ENCODE measurements at regions not wholly inside any gene's neighbourhood (a gene's known extent, or its start where the extent isn't known, plus 50 kb on each side); places are given as distances from the start of the nearest gene placed in this dataset.

- ChIA-PET POLR2A (no interaction called here), CTCF (no interaction called here)
- Histone ChIP-seq H3K4me3 (ENCODE audit: control extremely low read depth in 1 of 5, extremely low read depth in 1 of 5, insufficient read depth in 1 of 5, low read depth in 2 of 5, low read length in 4 of 5) (no peak overlapping the region), H4K20me1 (ENCODE audit: control insufficient read depth, insufficient read depth, low read length, poor library complexity, severe bottlenecking) (no peaks in the 10 kb centered on the region), H3K4me2 (replicated peaks; ENCODE audit: low read depth, low read length, poor library complexity, severe bottlenecking) (no peak overlapping the region), H3K36me3 (replicated peaks in 1 of 2; ENCODE audit: control extremely low read depth in 1 of 2, control insufficient read depth in 1 of 2, extremely low read depth in 1 of 2, insufficient read depth in 2 of 2, low read length in 1 of 2) (no peaks in the 10 kb centered on the region), H3K79me2 (ENCODE audit: control insufficient read depth, insufficient read depth, low read length) (no peaks in the 10 kb centered on the region), H3K9ac (ENCODE audit: low read length) (no peak overlapping the region), H3K9me3 (ENCODE audit: control extremely low read depth in 1 of 3, control insufficient read depth in 2 of 3, insufficient read depth in 1 of 3, low read length in 2 of 3) (peaks cover 0 to 2% (median 0%) of the 10 kb centered on the region in 3 donors), H2AFZ (ENCODE audit: insufficient read depth, low read depth, low read length, poor library complexity, severe bottlenecking) (no peak overlapping the region), H3K4me1 (ENCODE audit: control insufficient read depth in 2 of 2, insufficient read depth in 2 of 2, low read length in 2 of 2) (no peaks in the 10 kb centered on the region), H3K27ac (ENCODE audit: low read length in 2 of 2) (no peak overlapping the region), H3K27me3 (replicated peaks in 1 of 4; ENCODE audit: control extremely low read depth in 1 of 4, control insufficient read depth in 3 of 4, insufficient read depth in 4 of 4, low read length in 3 of 4) (peaks cover 0 to 5% (median 0%) of the 10 kb centered on the region in 4 experiments)
- DNase-seq, result no peak
- TF ChIP-seq CTCF (IDR thresholded peaks at IDR 0.05) (no peak), EZH2 (IDR thresholded peaks at IDR 0.05; ENCODE audit: borderline replicate concordance, insufficient read depth, low read depth, low read length, poor library complexity, severe bottlenecking) (no peak)
- Mint-ChIP-seq H3K27me3 (peaks cover 6% of the 10 kb centered on the region), H3K4me1 (no peaks in the 10 kb centered on the region), H3K27ac (no peak overlapping the region), H3K4me3 (no peak overlapping the region), H3K9me3 (ENCODE audit: insufficient read depth) (peaks cover 5% of the 10 kb centered on the region)
- 90% methylated on average over 4 of the region's 4 CpGs for WGBS (ENCODE audit: insufficient coverage)
- intact Hi-C loops (cut with micrococcal nuclease), result no loop called here
- no peak for ATAC-seq (ENCODE audit: low read depth)
Measured at GRCh38 chr9:88732128-88732527, 197.2 kb downstream of the NXNL2 start.

GRCh38 chr9:88733651-88734421 is 198.9 kb downstream of the NXNL2 start:
- ChIA-PET CTCF (no interaction called here), POLR2A (no interaction called here)
- no peak overlapping the region for H3K4me3 Mint-ChIP-seq
- Histone ChIP-seq H3K27me3 (replicated peaks in 1 of 4; ENCODE audit: control extremely low read depth in 1 of 4, control insufficient read depth in 3 of 4, insufficient read depth in 4 of 4, low read length in 3 of 4) (peaks cover 0 to 5% (median 1%) of the 10 kb centered on the region in 4 experiments), H3K79me2 (ENCODE audit: control insufficient read depth, insufficient read depth, low read length) (no peaks in the 10 kb centered on the region), H3K9ac (ENCODE audit: low read length) (no peak overlapping the region), H3K4me3 (ENCODE audit: control extremely low read depth in 1 of 5, extremely low read depth in 1 of 5, insufficient read depth in 1 of 5, low read depth in 2 of 5, low read length in 4 of 5) (no peak overlapping the region), H4K20me1 (ENCODE audit: control insufficient read depth, insufficient read depth, low read length, poor library complexity, severe bottlenecking) (no peaks in the 10 kb centered on the region), H3K4me2 (replicated peaks; ENCODE audit: low read depth, low read length, poor library complexity, severe bottlenecking) (no peak overlapping the region), H3K27ac (ENCODE audit: low read length in 2 of 2) (no peak overlapping the region), H2AFZ (ENCODE audit: insufficient read depth, low read depth, low read length, poor library complexity, severe bottlenecking) (no peak overlapping the region), H3K9me3 (ENCODE audit: control extremely low read depth in 1 of 3, control insufficient read depth in 2 of 3, insufficient read depth in 1 of 3, low read length in 2 of 3) (peaks cover 0 to 3% (median 0%) of the 10 kb centered on the region in 3 donors), H3K4me1 (ENCODE audit: control insufficient read depth in 2 of 2, insufficient read depth in 2 of 2, low read length in 2 of 2) (no peaks in the 10 kb centered on the region), H3K36me3 (replicated peaks in 1 of 2; ENCODE audit: control extremely low read depth in 1 of 2, control insufficient read depth in 1 of 2, extremely low read depth in 1 of 2, insufficient read depth in 2 of 2, low read length in 1 of 2) (no peaks in the 10 kb centered on the region)
- no peaks in the 10 kb centered on the region for H3K4me1 Mint-ChIP-seq
- 86% methylated on average over 5 of the region's 8 CpGs for WGBS (ENCODE audit: insufficient coverage)
- intact Hi-C loops (cut with micrococcal nuclease), result no loop called here
- H3K27ac Mint-ChIP-seq, result no peak overlapping the region
- peaks cover 5% of the 10 kb centered on the region for H3K9me3 Mint-ChIP-seq (ENCODE audit: insufficient read depth)
- ATAC-seq (ENCODE audit: low read depth) (no peak), DNase-seq (no peak)
- TF ChIP-seq EZH2 (IDR thresholded peaks at IDR 0.05; ENCODE audit: borderline replicate concordance, insufficient read depth, low read depth, low read length, poor library complexity, severe bottlenecking), result no peak
- no peak for TF ChIP-seq CTCF (IDR thresholded peaks at IDR 0.05)
- H3K27me3 Mint-ChIP-seq, result peaks cover 5% of the 10 kb centered on the region

Data from B cell (primary cell).